GM12878 (cell line): ENCODE measurements at regions not wholly inside any gene's neighbourhood (a gene's known extent, or its start where the extent isn't known, plus 50 kb on each side); places are given as distances from the start of the nearest gene placed in this dataset.

Source experiments
- MYC ChIP-seq: IDR thresholded peaks from 2 replicates; pipeline ENCODE4 v1.6.1; 2011; ENCODE audit warnings: mild to moderate bottlenecking, low read length, moderate library complexity, inconsistent platforms; ENCODE audit not compliant: insufficient read depth, insufficient replicate concordance, insufficient read length, severe bottlenecking
- NFYB ChIP-seq: IDR thresholded peaks from 2 replicates; pipeline ENCODE4 v1.6.1; 2011; ENCODE audit warnings: low read depth, mild to moderate bottlenecking, low read length, improper control_type of control experiment, moderate library complexity; ENCODE audit not compliant: insufficient read depth
- SMC3 ChIP-seq: IDR thresholded peaks from 2 replicates; pipeline ENCODE4 v1.6.1; 2011; ENCODE audit warnings: low read length, improper control_type of control experiment, borderline replicate concordance
- SP1 ChIP-seq: IDR thresholded peaks from one replicate; pipeline ENCODE4 v1.6.1; 2011; ENCODE audit warnings: low read depth, low read length
- STAT1 ChIP-seq: fragments of 450-650 bp; conservative IDR thresholded peaks from 2 replicates; pipeline ENCODE4 v1.6.1; 2014; ENCODE audit warnings: antibody characterized with exemption, mild to moderate bottlenecking
- TF ChIP-seq, protein P1 (sequence below): fragments of 450-650 bp; IDR thresholded peaks from 2 replicates; pipeline ENCODE4 v1.6.1; 2016; ENCODE audit warnings: mild to moderate bottlenecking, moderate library complexity, borderline replicate concordance
- TF ChIP-seq, protein P2 (sequence below): fragments of 450-650 bp; IDR thresholded peaks from 2 replicates; pipeline ENCODE4 v1.6.1; 2017; ENCODE audit warnings: mild to moderate bottlenecking, low read depth, inconsistent platforms; ENCODE audit not compliant: poor library complexity, severe bottlenecking
- TF ChIP-seq, protein P3 (sequence below): IDR thresholded peaks from 2 replicates; pipeline ENCODE4 v1.6.1; 2012; ENCODE audit warnings: low read depth, low read length, improper control_type of control experiment

DNA sequence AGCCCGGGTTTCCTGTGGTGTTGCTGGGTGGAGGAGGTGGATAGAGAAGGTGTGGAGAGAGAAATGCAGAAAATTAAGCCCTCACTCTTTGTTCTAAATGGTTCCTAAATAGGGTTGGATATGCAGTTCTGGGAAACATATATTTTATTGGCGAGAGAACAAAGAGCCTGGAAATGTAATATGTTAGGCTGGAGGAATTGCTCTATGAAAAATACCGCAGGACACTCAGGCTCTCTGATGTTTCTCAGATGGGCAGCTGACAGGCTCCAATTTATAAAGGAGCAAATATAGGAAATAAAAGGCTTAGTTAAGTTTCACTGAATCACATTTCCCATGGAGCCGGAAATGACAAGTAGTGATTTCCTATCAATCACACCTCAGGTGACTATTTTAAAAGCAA is 428.0 kb downstream of the TMEM135 start (continued):
- TF ChIP-seq, protein P1, sequence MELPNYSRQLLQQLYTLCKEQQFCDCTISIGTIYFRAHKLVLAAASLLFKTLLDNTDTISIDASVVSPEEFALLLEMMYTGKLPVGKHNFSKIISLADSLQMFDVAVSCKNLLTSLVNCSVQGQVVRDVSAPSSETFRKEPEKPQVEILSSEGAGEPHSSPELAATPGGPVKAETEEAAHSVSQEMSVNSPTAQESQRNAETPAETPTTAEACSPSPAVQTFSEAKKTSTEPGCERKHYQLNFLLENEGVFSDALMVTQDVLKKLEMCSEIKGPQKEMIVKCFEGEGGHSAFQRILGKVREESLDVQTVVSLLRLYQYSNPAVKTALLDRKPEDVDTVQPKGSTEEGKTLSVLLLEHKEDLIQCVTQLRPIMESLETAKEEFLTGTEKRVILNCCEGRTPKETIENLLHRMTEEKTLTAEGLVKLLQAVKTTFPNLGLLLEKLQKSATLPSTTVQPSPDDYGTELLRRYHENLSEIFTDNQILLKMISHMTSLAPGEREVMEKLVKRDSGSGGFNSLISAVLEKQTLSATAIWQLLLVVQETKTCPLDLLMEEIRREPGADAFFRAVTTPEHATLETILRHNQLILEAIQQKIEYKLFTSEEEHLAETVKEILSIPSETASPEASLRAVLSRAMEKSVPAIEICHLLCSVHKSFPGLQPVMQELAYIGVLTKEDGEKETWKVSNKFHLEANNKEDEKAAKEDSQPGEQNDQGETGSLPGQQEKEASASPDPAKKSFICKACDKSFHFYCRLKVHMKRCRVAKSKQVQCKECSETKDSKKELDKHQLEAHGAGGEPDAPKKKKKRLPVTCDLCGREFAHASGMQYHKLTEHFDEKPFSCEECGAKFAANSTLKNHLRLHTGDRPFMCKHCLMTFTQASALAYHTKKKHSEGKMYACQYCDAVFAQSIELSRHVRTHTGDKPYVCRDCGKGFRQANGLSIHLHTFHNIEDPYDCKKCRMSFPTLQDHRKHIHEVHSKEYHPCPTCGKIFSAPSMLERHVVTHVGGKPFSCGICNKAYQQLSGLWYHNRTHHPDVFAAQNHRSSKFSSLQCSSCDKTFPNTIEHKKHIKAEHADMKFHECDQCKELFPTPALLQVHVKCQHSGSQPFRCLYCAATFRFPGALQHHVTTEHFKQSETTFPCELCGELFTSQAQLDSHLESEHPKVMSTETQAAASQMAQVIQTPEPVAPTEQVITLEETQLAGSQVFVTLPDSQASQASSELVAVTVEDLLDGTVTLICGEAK: no peak
- TF ChIP-seq, protein P2, sequence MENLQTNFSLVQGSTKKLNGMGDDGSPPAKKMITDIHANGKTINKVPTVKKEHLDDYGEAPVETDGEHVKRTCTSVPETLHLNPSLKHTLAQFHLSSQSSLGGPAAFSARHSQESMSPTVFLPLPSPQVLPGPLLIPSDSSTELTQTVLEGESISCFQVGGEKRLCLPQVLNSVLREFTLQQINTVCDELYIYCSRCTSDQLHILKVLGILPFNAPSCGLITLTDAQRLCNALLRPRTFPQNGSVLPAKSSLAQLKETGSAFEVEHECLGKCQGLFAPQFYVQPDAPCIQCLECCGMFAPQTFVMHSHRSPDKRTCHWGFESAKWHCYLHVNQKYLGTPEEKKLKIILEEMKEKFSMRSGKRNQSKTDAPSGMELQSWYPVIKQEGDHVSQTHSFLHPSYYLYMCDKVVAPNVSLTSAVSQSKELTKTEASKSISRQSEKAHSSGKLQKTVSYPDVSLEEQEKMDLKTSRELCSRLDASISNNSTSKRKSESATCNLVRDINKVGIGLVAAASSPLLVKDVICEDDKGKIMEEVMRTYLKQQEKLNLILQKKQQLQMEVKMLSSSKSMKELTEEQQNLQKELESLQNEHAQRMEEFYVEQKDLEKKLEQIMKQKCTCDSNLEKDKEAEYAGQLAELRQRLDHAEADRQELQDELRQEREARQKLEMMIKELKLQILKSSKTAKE: no peak
- TF ChIP-seq SMC3 (no peak), NFYB (no peak), STAT1 (no peak), MYC (no peak), SP1 (no peak)
- TF ChIP-seq, protein P3, sequence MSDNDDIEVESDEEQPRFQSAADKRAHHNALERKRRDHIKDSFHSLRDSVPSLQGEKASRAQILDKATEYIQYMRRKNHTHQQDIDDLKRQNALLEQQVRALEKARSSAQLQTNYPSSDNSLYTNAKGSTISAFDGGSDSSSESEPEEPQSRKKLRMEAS: no peak
